Panc1 (cell line): ENCODE measurements at regions not wholly inside any gene's neighbourhood (a gene's known extent, or its start where the extent isn't known, plus 50 kb on each side); places are given as distances from the start of the nearest gene placed in this dataset.

Source experiments
- ATAC-seq: fragments of 200-7000 bp; cut with Tn5 transposase; 2 replicates; pipeline ENCODE4 v1.9.1; 2020; ENCODE audit warnings: mild to moderate bottlenecking, moderate library complexity
- BruUV-seq: library from RNA; stranded (reverse); fragments of 400-500 nt; replicated peaks from 2 replicates; lab custom pipeline; 2021; lab: Mats Ljungman, UMichigan
- CTCF ChIA-PET: fragments of 300-600 bp; sonication (Branson Sonifier 250); formaldehyde crosslinking; loops from one replicate; lab custom pipeline; 2022; ENCODE audit warnings: antibody characterized with exemption; lab: Charles Lee
- POLR2A ChIA-PET: fragments of 300-600 bp; sonication (Branson Sonifier 250); formaldehyde crosslinking; loops from one replicate; lab custom pipeline; 2022; ENCODE audit warnings: antibody characterized with exemption; lab: Charles Lee
- DNase-seq: peaks from one replicate; pipeline ENCODE4 v3.0.0-alpha.2; 2010; ENCODE audit warnings: low read depth, low spot score
- H3K27ac ChIP-seq: 2 replicates; pipeline ENCODE4 v1.5.1; 2011; ENCODE audit warnings: mild to moderate bottlenecking, low read length, inconsistent platforms
- H3K27me3 ChIP-seq: fragments of 200-500 bp; sonication (Bioruptor generic); 2 replicates; pipeline ENCODE4 v1.6.0; 2014; ENCODE audit warnings: low read length, inconsistent platforms; ENCODE audit not compliant: control insufficient read depth, insufficient read depth
- H3K36me3 ChIP-seq: fragments of 200-500 bp; sonication (Bioruptor generic); 2 replicates; pipeline ENCODE4 v1.5.1; 2014; ENCODE audit warnings: inconsistent platforms, mild to moderate bottlenecking, low read length, moderate library complexity; ENCODE audit not compliant: control insufficient read depth, insufficient read depth
- H3K4me1 ChIP-seq: 2 replicates; pipeline ENCODE4 v1.5.1; 2011; ENCODE audit warnings: inconsistent platforms, mild to moderate bottlenecking, low read length, moderate library complexity; ENCODE audit not compliant: control insufficient read depth, insufficient read depth
- H3K4me3 ChIP-seq, 2 experiments: 2 replicates each; pipeline ENCODE4 v1.5.1; 2011 to 2012; ENCODE audit warnings: low read depth in 2 of 2, low read length in 2 of 2, mild to moderate bottlenecking in 2 of 2, inconsistent platforms in 1 of 2, moderate library complexity in 1 of 2
- H3K9me3 ChIP-seq: fragments of 200-500 bp; sonication (Bioruptor generic); 2 replicates; pipeline ENCODE4 v1.5.1; 2014; ENCODE audit warnings: low read depth, mild to moderate bottlenecking, inconsistent platforms, low read length, moderate library complexity; ENCODE audit not compliant: control insufficient read depth, insufficient read depth
- POLR2AphosphoS5 ChIP-seq: IDR thresholded peaks from 2 replicates; pipeline ENCODE4 v1.6.1; 2012; ENCODE audit warnings: mild to moderate bottlenecking, low read depth, low read length, moderate library complexity
- SIN3A ChIP-seq: IDR thresholded peaks from 2 replicates; pipeline ENCODE4 v1.6.1; 2012; ENCODE audit warnings: low read depth, mild to moderate bottlenecking, low read length, moderate library complexity, borderline replicate concordance; ENCODE audit not compliant: insufficient read depth
- TCF7L2 ChIP-seq: IDR thresholded peaks from 2 replicates; pipeline ENCODE4 v1.6.1; 2011; ENCODE audit warnings: mild to moderate bottlenecking, low read depth, low read length, inconsistent platforms
- in situ Hi-C: cut with HindIII; loops from 2 replicates; pipeline ENCODE4 v1.10.0; 2016; ENCODE audit warnings: low sequenced_read_pairs, low pct_unique_long_range_greater_than_20kb
- intact Hi-C: fragments of 100-400 bp; cut with micrococcal nuclease; formaldehyde crosslinking; loops from one replicate; pipeline ENCODE4 v1.10.0; 2022; ENCODE audit not compliant: unreplicated experiment
- TF ChIP-seq, protein P1 (sequence below), 2 experiments: IDR thresholded peaks; 2 replicates each; pipeline ENCODE4 v1.6.1; 2011 to 2012; ENCODE audit warnings: low read depth in 2 of 2, control low read depth in 1 of 2, low read length in 1 of 2, mild to moderate bottlenecking in 1 of 2, moderate library complexity in 1 of 2; ENCODE audit not compliant: insufficient read depth in 1 of 2
- TF ChIP-seq, protein P2 (sequence below): fragments of 450-650 bp; IDR thresholded peaks from 2 replicates; pipeline ENCODE4 v1.5.1; 2017; ENCODE audit warnings: mild to moderate bottlenecking

DNA sequence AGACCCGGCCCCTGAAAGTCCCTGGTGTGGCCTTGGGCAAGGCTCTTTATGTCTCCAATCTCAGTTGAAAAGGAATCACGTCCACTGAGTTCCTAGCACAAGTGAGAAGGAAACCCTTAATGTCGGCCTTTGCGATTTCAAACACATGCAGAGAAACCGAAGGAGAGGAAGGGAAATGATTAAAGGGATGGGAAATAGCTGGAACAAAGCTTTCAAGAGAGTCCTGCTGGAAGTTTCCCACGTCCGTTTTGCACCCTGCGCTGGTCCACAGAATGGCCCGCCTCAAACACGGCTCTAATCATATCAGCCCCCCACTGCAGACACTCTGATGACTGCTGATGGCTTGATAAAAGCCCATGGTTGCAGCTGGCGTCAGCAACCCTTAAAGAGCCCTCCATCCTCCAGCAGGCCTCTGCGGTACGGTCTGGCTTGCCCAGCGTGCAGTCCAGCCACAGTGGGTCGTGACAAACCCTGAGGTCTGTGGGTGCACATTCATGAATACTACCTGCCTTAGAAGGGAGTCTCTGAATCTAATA is 765.5 kb upstream of the EEF2KMT start:
- no TSS peak for BruUV-seq
- ChIA-PET POLR2A (no interaction called here), CTCF (no interaction called here)
- H3K27ac ChIP-seq = no peak overlapping the region
- in situ Hi-C loops = no loop called here
- ATAC-seq (no peak), DNase-seq (no peak)
- no peaks in the 10 kb centered on the region for H3K36me3 ChIP-seq
- no peaks in the 10 kb centered on the region for H3K9me3 ChIP-seq
- no peaks in the 10 kb centered on the region for H3K27me3 ChIP-seq
- TF ChIP-seq, protein P1, sequence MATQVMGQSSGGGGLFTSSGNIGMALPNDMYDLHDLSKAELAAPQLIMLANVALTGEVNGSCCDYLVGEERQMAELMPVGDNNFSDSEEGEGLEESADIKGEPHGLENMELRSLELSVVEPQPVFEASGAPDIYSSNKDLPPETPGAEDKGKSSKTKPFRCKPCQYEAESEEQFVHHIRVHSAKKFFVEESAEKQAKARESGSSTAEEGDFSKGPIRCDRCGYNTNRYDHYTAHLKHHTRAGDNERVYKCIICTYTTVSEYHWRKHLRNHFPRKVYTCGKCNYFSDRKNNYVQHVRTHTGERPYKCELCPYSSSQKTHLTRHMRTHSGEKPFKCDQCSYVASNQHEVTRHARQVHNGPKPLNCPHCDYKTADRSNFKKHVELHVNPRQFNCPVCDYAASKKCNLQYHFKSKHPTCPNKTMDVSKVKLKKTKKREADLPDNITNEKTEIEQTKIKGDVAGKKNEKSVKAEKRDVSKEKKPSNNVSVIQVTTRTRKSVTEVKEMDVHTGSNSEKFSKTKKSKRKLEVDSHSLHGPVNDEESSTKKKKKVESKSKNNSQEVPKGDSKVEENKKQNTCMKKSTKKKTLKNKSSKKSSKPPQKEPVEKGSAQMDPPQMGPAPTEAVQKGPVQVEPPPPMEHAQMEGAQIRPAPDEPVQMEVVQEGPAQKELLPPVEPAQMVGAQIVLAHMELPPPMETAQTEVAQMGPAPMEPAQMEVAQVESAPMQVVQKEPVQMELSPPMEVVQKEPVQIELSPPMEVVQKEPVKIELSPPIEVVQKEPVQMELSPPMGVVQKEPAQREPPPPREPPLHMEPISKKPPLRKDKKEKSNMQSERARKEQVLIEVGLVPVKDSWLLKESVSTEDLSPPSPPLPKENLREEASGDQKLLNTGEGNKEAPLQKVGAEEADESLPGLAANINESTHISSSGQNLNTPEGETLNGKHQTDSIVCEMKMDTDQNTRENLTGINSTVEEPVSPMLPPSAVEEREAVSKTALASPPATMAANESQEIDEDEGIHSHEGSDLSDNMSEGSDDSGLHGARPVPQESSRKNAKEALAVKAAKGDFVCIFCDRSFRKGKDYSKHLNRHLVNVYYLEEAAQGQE (IDR thresholded peaks at IDR 0.05; ENCODE audit: insufficient read depth in 1 of 2, low read depth in 2 of 2, low read length in 1 of 2) = no peak
- TF ChIP-seq POLR2AphosphoS5 = no peak
- no peak for TF ChIP-seq SIN3A
- TF ChIP-seq, protein P2, sequence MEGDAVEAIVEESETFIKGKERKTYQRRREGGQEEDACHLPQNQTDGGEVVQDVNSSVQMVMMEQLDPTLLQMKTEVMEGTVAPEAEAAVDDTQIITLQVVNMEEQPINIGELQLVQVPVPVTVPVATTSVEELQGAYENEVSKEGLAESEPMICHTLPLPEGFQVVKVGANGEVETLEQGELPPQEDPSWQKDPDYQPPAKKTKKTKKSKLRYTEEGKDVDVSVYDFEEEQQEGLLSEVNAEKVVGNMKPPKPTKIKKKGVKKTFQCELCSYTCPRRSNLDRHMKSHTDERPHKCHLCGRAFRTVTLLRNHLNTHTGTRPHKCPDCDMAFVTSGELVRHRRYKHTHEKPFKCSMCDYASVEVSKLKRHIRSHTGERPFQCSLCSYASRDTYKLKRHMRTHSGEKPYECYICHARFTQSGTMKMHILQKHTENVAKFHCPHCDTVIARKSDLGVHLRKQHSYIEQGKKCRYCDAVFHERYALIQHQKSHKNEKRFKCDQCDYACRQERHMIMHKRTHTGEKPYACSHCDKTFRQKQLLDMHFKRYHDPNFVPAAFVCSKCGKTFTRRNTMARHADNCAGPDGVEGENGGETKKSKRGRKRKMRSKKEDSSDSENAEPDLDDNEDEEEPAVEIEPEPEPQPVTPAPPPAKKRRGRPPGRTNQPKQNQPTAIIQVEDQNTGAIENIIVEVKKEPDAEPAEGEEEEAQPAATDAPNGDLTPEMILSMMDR = no peak
- no peak for TF ChIP-seq TCF7L2
- intact Hi-C loops = no loop called here
- H3K4me3 ChIP-seq = no peak overlapping the region
- H3K4me1 ChIP-seq = no peaks in the 10 kb centered on the region

DNA sequence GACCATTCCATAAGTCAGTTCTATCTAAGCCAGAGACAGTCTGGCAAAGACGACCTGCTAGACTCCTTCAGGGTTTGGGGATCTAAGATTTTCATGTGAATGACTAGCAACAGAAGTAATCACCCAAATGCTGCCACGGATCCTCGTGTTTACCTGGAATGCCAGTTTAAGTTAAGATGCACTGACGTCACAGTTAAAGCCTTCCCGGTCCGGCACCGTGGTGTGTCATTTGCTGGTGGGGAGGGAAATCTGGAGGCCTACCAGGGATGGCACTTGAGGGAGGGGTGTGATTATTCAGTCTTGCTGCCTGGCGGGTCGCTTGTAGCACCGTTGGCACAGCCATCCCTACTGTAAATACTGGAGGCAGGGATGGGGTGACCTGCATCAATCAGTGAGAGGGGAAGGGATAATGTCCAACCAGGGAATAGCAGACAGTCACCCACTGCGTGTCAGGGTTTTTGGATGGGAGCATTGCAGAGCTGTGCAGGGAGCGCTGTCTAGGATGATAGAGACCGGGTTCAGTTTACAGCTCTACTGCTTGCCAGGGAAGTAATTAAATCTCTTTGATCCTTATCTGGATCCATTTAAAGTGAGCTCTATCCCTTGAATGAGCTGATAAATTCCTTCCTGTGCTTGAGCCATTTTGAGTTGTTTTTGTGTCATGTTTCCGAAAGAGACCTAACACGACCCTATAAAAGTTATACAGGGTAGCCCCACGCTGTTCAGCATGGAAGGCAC is 764.7 kb upstream of the EEF2KMT start:
- no peaks in the 10 kb centered on the region for H3K9me3 ChIP-seq
- intact Hi-C loops = no loop called here
- H3K27me3 ChIP-seq = no peaks in the 10 kb centered on the region
- TF ChIP-seq, protein P2 = no peak
- H3K36me3 ChIP-seq = no peaks in the 10 kb centered on the region
- BruUV-seq = no TSS peak
- in situ Hi-C loops = no loop called here
- ATAC-seq (no peak), DNase-seq (no peak)
- ChIA-PET CTCF (no interaction called here), POLR2A (no interaction called here)
- H3K27ac ChIP-seq = no peak overlapping the region
- no peaks in the 10 kb centered on the region for H3K4me1 ChIP-seq
- H3K4me3 ChIP-seq = no peak overlapping the region
